DLD1 (cell line): ENCODE measurements at regions not wholly inside any gene's neighbourhood (a gene's known extent, or its start where the extent isn't known, plus 50 kb on each side); places are given as distances from the start of the nearest gene placed in this dataset.

Source experiments
- in situ Hi-C: cut with HindIII; loops from 2 replicates; pipeline ENCODE4 v1.10.0; 2017; ENCODE audit warnings: low sequenced_read_pairs

DNA sequence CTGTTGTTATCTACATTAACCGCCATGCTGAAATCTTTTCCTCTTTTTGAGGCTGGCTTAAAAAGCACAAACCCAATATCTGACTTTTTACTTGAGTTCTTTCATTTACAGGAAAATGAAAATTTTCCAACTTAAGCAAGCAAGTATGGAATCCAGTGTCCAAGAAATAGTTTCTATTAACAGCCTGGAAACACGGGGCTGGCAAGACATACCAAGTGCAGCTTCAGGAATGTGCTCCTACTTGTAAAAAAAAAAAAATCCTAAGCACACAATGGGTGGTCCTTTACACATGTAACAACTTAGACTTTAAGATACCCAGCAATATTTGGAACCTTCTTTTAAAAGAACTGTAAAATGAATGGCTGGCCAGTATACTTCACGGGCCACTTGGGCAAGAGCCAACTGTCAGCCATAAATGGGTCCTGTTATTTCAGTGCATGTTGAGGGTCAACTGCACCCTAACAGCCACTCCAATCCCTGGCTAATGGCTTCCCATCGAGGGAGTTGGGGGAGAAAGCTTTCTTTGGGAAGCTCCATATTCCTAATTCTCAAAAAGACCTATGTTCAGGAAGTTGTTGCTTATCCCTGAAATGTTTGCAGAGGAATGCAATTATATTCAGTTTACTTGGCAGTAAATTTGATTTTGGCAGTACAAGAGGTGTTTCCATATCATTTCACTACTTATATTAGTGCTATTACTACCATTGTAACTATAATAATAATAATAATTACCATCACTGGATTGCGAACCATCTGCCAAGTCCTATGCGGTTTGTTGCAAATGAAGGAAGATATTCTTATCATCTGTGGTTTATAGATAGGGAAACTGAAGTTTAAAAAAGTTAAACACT, 236.4 kb upstream of the TMEM72 start:
- in situ Hi-C loops = no loop called here

DNA sequence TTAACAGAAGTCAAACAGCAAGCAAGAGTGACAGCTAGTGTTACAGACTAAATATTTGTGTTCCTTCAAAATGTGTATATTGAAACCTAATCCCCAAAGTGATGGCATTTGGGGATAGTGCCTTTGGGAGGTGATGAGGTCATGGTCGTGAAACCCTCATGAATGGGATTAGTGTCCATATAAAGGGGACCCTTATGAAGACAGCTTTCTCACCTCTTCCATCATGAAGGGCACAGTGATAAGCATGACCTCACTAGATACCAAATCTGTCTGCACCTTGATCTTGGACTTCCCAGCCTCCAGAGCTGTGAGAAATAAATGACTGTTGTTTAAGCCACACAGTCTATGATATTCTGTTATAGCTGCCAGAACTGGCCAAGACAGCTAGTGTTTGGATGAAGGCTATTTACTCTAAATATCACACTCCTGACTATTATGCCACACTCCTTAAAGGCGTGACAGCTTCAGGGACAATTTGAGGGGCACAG, 235.7 kb upstream of the TMEM72 start:
- in situ Hi-C loops = no loop called here

DNA sequence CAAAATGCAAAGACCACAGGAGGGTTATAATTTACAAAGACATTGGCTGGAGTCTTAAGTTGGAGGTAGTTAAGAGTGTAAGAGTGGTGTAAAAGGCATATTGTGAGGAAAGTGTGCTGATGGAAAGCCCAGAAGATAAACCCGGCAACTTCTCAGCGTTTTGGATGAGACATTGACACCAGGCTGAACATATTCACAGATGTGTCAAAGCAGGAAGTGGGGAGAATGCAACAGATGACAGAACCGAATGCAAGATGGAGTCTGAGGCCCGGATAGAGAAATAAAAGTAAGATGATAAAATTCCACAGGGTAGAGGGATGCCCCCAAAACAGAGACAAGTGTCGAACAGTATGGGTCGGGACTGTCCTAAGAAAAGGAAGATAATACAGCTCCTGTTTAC, 230.4 kb upstream of the TMEM72 start:
- in situ Hi-C loops = no loop called here

DNA sequence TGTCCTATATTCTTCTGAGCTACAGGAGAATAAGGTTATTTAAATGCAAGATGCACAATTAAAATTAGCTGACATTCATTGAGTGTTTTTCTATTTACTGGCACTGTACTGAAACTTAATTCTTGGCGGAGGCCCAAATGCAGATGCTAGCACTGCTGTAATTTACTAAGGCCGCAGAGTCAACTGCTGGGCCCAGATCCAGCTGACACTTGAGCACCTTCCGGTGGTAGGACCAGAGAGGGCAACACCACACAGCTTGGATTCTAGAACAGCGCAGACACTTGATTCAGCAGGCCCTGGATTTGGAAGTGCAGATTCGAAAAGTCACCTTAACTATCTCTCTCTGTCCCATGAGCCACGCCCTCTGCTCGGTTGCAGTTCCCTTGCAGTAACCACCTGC, 228.6 kb upstream of the TMEM72 start:
- in situ Hi-C loops = no loop called here

DNA sequence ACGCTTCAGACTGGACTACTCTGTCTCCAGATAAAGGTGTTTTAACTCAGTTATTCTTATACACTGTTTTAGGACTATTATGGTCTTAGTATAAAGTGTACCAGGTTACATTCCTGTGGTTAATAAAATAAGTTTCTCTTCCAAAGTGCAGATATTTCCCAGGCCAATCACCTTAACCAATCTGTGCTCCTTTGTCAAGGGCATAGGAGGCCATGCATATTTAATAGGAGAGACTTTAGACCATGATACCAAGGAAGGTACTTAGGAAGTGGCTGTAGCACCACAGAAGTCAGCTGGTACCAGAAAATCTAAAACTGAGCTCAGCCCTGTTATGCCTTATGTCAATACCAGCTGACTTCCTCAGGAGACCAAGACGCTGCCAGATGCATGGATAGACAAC, 226.5 kb upstream of the TMEM72 start:
- in situ Hi-C loops = no loop called here

DNA sequence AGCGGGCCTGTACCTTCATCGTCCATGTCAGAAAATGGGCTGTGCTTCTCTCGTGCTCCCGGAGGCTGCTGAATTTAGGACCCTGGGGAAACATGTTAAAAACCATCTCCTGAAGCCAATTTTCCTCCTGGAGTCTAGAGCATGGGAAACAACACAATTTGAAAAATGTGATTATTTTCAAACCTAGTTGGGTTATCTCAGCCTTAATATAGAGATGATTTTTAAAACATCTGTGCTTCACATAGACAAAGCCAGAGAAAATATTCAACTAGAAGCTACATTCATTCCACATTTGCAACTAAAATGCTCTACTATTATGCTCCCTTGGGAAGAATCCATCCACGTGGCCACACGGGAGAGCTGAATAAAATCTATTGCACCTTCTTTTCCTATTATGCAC, 225.9 kb upstream of the TMEM72 start:
- in situ Hi-C loops = no loop called here

DNA sequence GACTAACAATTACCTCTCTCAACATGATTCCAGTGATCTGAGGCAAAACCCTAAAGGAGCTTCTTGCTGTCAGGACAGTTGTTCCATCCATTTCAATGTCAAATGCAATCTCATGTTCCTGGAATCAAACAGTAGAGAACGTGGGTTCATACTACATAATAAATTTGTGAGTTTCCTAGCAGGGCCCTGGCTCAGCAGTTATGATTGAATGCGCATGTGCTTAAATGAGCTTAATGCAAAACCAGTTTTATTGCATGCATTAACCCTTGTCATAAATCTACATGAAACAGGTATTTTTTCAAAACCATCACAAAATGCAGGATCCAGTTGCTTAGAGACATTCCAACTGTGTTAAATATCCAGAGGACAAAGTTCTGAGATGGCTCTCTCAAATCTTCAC, 225.4 kb upstream of the TMEM72 start:
- in situ Hi-C loops = no loop called here

DNA sequence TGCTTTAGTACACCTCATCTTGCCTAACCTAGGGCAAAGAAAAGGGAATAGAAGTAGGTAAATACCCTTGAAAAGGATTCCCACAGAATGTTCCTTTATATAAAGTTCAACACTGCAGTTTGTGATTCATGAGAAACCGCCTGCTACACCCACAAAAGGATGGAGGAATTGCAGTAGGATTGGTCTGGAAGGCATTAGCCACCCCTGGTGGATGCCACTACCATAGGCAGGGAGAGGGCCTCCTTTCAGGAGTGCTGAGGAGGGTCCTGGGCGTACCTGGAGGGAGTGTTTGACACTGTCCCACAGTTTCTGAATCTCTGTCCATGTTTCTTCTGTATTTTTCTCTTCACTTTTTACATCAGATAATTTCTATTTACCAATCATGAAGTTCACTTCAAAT, 221.8 kb upstream of the TMEM72 start:
- in situ Hi-C loops = no loop called here

DNA sequence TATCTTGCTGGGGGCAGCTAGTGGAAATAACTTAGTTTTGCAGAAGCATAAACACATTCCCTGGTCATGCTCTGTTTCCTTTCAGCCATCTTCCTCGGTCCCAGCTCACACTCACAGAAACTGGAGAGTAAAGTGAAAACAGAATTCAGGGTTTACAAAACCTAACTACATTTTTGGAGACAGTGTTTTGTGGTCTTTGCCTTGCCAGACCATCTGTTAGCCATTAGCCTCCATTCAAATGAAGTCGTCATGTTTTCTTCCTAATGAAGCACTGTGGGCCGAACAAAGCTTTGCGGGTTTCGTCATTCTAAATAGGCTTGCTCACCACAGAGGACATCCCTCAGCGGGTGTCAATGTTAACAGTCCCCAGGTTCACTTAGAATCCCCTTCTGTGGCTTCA, 214.6 kb upstream of the TMEM72 start:
- in situ Hi-C loops = no loop called here

DNA sequence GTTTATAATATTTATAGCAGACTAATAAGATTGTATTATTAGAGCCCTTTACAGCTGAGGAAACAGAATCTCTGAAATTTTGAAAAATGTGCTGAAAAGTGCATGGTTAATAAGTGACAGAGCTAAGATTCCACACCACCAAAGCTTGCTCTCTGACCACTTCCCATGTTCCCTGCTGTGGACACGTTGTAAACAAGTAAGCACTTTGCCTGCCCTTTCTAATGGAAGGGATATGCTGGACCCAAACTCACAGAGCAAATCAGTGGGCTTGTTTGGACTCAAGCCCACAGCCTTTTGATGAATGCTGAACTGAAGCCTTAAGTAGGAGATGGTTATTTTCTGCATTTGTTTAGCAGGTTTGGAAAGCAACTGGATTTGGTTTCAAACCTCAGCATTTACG, 214.0 kb upstream of the TMEM72 start:
- in situ Hi-C loops = no loop called here

DNA sequence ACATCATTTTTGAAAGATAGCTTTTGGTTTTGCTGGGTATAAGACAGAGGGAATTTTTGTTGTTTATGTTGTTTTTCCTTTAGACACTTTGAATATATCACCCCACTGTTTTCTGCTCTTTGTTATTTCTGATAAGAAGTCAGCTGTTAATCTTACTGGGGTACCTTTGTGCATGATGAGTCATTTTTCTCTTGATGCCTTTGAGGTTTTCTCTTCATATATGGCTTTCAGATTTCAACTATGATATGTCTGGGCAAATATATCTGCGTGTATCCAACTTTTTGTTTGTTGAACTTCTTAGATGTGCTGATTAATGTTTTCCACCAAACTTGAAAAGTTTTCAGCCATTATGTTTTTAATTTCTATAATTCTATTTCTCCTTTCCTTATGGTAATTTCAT, 208.6 kb upstream of the TMEM72 start:
- in situ Hi-C loops = no loop called here

DNA sequence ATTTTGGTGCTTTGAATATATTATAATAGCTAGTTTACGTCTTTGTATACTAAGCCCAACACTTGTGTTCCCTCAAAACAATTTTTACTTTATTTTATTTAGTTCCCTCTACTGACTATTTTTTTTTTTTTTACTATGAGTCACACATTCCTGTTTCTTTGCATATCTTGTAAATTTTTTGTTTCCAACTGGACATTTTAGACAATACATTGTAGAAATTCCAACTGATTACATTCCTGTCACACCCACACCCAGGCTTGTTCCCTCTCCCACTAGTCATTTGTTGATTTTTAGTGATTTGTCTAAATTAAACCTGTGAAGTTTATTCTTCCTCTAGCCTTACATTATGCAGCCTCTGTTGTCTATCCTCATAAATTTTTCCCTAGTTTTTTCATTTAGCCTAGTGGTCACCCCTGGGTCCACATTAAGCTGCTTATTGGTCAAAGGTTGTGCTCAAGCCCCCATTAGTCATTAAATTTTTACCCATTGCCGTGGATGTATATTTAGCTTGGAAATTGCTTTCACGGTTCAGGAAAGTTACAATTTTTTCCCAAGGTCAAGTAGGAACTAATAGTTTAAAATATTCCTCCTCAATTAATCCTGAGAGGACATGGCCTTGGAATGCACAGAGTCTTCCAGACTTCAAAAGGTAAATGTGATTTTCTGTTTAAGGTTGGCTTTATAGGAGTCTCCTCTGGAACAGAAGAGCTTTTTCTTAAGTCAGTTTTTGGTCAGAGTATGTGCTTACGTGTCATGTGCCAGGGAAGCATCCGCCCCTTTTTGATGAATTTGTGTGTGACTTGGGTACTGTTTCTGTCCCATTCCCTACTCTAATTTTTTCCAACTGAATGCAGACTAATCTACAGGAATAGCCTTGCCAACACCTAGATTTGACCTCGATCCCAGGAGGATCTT, 207.6 kb upstream of the TMEM72 start:
- in situ Hi-C loops = no loop called here

DNA sequence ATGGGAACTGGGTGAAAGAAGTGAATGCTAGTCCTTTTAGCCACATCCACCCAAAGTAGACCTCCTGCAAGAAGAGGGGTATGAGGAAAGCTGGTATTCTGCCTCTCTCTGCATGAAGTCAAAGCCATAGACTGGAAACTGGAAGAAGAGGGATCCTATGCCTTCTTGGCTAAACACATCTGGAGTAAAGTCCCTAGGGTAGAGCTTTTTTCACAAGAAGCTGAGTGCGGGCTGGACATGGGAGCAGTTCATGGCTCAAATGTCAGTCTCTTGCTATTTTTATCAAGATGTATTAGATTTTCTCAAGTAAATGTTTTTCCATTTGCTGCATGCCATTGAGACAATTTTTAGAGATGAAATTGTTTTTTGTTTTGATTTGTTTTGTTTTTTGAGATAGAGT, 206.5 kb upstream of the TMEM72 start:
- in situ Hi-C loops = no loop called here

DNA sequence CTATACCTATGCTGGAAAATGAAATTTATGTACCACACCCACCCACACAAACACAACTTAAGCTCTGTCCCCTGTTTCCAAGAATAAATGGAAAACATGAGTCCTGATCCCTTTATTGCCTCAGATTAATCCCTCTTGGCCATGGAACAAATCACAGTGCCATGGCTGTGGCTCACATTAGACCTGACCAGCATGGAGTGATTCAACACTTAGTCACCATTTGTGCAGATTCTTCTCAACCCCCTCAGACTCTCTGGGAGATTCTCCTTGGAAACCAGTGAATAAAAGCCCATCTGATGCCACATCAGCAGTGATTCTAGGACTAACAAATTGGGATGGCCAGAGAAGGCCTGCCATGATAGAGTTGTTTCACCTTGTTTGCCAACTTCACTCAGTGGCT, 204.4 kb upstream of the TMEM72 start:
- in situ Hi-C loops = no loop called here

DNA sequence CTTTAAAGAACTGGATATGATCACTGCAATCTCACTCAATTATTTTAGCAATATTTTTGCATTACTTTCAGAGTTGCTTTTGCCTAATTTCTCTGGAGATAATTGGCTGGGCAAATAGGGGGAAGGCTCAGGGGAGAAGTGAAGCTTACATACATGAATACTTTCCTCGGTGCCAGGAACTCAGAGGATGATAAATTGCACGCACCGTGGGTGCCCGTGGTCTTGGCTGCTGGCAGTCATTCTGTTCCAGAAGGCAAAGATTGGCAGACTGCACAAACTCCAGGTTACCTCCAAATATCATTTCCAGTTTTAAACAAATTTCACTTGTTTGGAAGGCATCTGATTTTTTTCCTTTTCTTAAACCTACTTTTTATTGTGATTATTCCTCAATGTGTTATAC, 197.8 kb upstream of the TMEM72 start:
- in situ Hi-C loops = loop anchor here (5.0 kb wide), 1 partner anchor 51 kb away; no protein-coding TSS in a partner anchor

DNA sequence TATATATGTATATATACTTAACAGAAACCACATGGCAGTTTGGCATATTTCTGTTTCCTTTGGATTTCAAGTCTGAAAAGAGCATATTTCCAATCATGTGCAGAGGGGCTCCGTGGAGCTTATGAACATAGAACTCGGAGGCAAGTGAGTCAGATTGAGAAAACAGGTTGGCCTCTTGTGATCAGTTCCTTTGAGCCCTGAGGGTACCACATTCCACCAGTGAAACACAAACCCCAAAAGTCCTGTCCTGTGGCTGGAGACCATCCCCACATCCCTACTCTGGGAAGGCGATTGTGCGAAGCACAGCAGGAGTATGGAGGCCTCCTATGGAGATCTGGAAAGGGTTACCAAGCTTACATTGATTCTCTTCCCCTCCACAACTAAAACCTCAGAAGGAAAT, 196.7 kb upstream of the TMEM72 start:
- in situ Hi-C loops = loop anchor here (5.0 kb wide), 1 partner anchor 52 kb away; no protein-coding TSS in a partner anchor

DNA sequence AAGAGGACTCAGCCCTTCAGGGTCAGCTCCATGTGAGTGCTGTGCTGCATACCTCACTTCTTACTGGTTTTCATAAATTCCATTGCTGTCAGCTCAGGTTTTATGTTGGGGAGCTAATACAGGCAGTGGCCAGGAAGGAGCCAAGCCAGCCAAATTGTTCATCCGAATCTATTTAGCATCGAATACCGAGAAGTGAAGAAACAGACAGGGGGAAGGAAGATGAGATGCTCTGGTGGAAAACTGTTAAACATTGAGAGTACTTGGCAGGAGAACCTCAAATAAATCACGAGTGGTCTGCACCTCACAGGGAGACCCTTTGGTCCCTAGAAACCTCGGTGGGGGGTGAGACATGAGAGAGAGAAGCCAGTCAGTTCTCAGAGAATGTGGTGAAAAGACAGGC, 196.0 kb upstream of the TMEM72 start:
- in situ Hi-C loops = no loop called here

DNA sequence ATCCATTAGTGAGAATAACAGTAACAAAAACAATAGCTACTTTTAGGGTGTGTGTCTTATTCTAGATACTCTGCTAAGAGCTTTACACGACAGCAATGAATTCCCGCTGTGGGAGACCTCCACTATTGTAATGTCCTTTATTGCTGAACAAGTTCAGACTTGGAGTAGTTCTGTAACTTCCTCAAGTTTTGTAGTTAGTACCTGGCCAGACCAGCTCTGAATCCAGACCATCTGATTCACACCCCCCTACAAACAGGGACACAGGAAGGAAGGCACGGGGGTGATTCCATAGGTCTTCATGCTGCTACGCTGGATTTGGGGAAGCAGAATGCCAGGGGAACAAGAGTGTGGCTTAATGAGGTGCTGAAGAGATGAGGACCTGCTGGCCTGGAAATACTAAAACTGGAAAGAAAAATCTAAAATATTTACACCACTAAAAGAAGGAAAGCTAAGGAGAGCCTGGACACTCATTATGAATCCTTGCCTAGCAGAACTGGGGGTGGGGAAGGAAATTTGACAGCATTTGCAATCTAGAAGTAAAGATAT, 194.6 kb upstream of the TMEM72 start:
- in situ Hi-C loops = no loop called here

DNA sequence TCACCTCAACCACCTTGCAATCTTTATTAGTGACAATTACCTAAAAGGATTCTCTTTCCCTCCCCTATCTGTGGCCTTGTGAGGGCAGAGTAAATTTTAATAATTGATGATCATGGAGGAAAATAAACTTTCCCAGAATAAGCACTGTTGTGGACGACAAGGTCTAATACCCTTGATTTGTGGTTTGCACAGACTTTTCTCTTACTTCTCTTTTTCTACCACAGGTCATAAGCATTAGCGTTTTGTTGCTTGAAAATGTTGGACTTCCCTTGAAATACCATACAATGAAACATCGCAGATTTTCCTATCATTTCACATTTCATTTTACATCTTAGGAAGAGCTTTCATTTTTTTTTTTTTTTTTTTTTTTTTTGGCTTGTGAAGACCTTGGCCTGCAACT, 188.1 kb upstream of the TMEM72 start:
- in situ Hi-C loops = no loop called here

DNA sequence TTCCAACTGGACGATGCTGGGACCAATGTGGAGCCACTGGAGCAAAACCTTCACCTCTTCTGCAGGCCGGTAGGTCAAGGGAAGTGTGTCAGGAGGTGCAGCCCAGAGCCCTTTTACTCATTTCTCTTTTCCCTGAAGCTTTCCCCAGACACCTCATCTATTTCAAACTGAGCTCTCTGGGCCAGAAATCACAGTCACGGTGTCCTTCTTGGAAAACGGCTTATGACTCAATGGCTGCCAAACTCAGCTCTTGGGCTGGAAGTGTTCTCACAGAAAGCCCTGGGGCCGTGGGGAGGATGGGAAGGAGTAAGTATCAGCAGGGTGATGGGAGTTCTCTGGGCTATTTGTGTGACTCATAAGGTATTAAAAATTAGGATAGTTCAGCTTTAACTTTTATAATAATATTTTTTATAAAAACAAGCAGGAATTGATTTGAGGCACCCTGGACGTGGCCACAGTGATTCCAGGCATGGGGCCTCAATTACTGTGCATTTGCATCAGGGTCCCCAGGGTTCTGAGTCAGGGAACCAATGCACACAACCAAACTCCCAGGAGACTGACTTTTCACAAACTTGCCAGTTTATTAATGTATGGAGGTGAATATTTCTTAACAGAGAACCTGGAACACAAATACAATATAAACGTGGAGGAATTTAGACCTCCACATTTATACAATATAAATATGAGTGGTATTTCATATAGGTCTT, 187.4 kb upstream of the TMEM72 start:
- in situ Hi-C loops = no loop called here
